H1 (cell line): ENCODE measurements at regions not wholly inside any gene's neighbourhood (a gene's known extent, or its start where the extent isn't known, plus 50 kb on each side); places are given as distances from the start of the nearest gene placed in this dataset.

Source experiments
- CTCF ChIA-PET: fragments of 300-600 bp; sonication (Branson Sonifier 250); formaldehyde crosslinking; loops from one replicate; lab custom pipeline; 2021; ENCODE audit not compliant: partially characterized antibody; lab: Charles Lee
- POLR2A ChIA-PET: fragments of 300-600 bp; sonication (Branson Sonifier 250); formaldehyde crosslinking; loops from one replicate; lab custom pipeline; 2021; ENCODE audit warnings: inconsistent platforms; ENCODE audit not compliant: partially characterized antibody; lab: Charles Lee
- DNase-seq, 2 experiments: peaks; one replicate each; pipeline versions ENCODE4 v3.0.0 to v3.0.0-alpha.2; 2010 to 2022; ENCODE audit warnings: low spot score in 2 of 2, low read depth in 1 of 2, mixed read lengths in 1 of 2
- FAIRE-seq: peaks from 2 replicates; lab custom pipeline; 2011; peaks lifted over from hg19 to GRCh38; lab: Jason Lieb, UNC
- H2AFZ ChIP-seq: 2 replicates; pipeline ENCODE4 v1.8.1; 2012; ENCODE audit warnings: low read length, inconsistent platforms
- H2AK5ac ChIP-seq: 2 replicates; pipeline ENCODE4 v1.6.1; 2013; ENCODE audit warnings: low read depth, low read length
- H2BK120ac ChIP-seq: replicated peaks from 2 replicates; pipeline ENCODE3; 2013; ENCODE audit warnings: low read depth, low read length, inconsistent platforms
- H2BK12ac ChIP-seq: 2 replicates; pipeline ENCODE4 v1.6.1; 2013; ENCODE audit warnings: low read depth, low read length
- H2BK15ac ChIP-seq: 2 replicates; pipeline ENCODE4 v1.6.1; 2013; ENCODE audit warnings: low read length
- H2BK20ac ChIP-seq: 2 replicates; pipeline ENCODE4 v1.6.1; 2013; ENCODE audit warnings: low read length
- H2BK5ac ChIP-seq: 2 replicates; pipeline ENCODE4 v1.6.1; 2013; ENCODE audit warnings: low read depth, low read length
- H3K14ac ChIP-seq: 2 replicates; pipeline ENCODE4 v1.6.1; 2013; ENCODE audit warnings: inconsistent platforms; ENCODE audit not compliant: insufficient read length
- H3K18ac ChIP-seq: 2 replicates; pipeline ENCODE4 v1.6.1; 2013; ENCODE audit warnings: low read length; ENCODE audit errors: extremely low read depth
- H3K23ac ChIP-seq: 2 replicates; pipeline ENCODE4 v1.6.1; 2013; ENCODE audit warnings: inconsistent platforms; ENCODE audit not compliant: insufficient read length
- H3K23me2 ChIP-seq: 2 replicates; pipeline ENCODE4 v1.6.1; 2013; ENCODE audit warnings: low read depth, low read length
- H3K27ac ChIP-seq: 2 replicates; pipeline ENCODE4 v1.6.1; 2011; ENCODE audit warnings: low read depth, low read length, inconsistent platforms
- H3K27me3 ChIP-seq, 4 experiments: replicated peaks in 1 of 4; 1 replicate in 1 of 4; 2 replicates in 3 of 4; pipeline versions ENCODE4 v1.6.1 to v1.8.1; 2011 to 2013; ENCODE audit warnings: low read length in 3 of 4, mild to moderate bottlenecking in 3 of 4, inconsistent platforms in 2 of 4, mixed read lengths in 2 of 4, moderate library complexity in 1 of 4; ENCODE audit not compliant: control insufficient read depth in 3 of 4, insufficient read depth in 3 of 4; ENCODE audit errors: extremely low read depth in 1 of 4
- H3K36me3 ChIP-seq, 4 experiments: 2 replicates each; pipeline versions ENCODE4 v1.6.1 to v1.8.1; 2011 to 2013; ENCODE audit warnings: mild to moderate bottlenecking in 4 of 4, low read length in 3 of 4, moderate library complexity in 2 of 4, control low read depth in 1 of 4, inconsistent platforms in 1 of 4; ENCODE audit not compliant: insufficient read depth in 4 of 4, control insufficient read depth in 2 of 4
- H3K4ac ChIP-seq: replicated peaks from 2 replicates; pipeline ENCODE3; 2013; ENCODE audit warnings: low read length, low read depth, mixed read lengths, inconsistent platforms; ENCODE audit not compliant: insufficient read length
- H3K4me1 ChIP-seq, 4 experiments: replicated peaks in 1 of 4; 1 replicate in 1 of 4; 2 replicates in 3 of 4; pipeline versions ENCODE4 v1.6.1 to v1.8.1; 2011 to 2013; ENCODE audit warnings: low read length in 3 of 4, inconsistent platforms in 2 of 4, mixed read lengths in 1 of 4; ENCODE audit not compliant: insufficient read depth in 4 of 4, control insufficient read depth in 3 of 4
- H3K4me2 ChIP-seq, 2 experiments: 2 replicates each; pipeline versions ENCODE4 v1.6.1 to v1.8.1; 2011 to 2013; ENCODE audit warnings: low read depth in 2 of 2, low read length in 2 of 2, control low read depth in 1 of 2, inconsistent platforms in 1 of 2, mild to moderate bottlenecking in 1 of 2; ENCODE audit not compliant: insufficient read depth in 1 of 2
- H3K4me3 ChIP-seq, 4 experiments: fragments of 200-600, 300-600 bp in 1 of 4; sonication (generic), shearing (Covaris generic), sonication (Bioruptor Twin) in 1 of 4; 2 replicates each; pipeline versions ENCODE4 v1.5.1 to v1.8.1; 2011 to 2016; ENCODE audit warnings: low read length in 4 of 4, low read depth in 3 of 4, control low read depth in 2 of 4, inconsistent platforms in 2 of 4, mild to moderate bottlenecking in 2 of 4, mixed read lengths in 1 of 4, moderate library complexity in 1 of 4; ENCODE audit not compliant: insufficient read depth in 2 of 4; ENCODE audit errors: extremely low read depth in 1 of 4
- H3K56ac ChIP-seq: replicated peaks from 2 replicates; pipeline ENCODE3; 2013; ENCODE audit warnings: low read depth, mild to moderate bottlenecking, mixed read lengths, low read length, inconsistent platforms; ENCODE audit not compliant: insufficient read length
- H3K79me1 ChIP-seq: 2 replicates; pipeline ENCODE4 v1.6.1; 2013; ENCODE audit warnings: low read depth, low read length, control low read depth
- H3K79me2 ChIP-seq, 2 experiments: 2 replicates each; pipeline versions ENCODE4 v1.6.1 to v1.8.1; 2012 to 2013; ENCODE audit warnings: low read length in 2 of 2, mild to moderate bottlenecking in 2 of 2, inconsistent platforms in 1 of 2; ENCODE audit not compliant: insufficient read depth in 2 of 2, control insufficient read depth in 1 of 2
- H3K9ac ChIP-seq, 4 experiments: replicated peaks in 1 of 4; 1 replicate in 1 of 4; 2 replicates in 3 of 4; pipeline versions ENCODE4 v1.6.1 to v1.8.1; 2011 to 2013; ENCODE audit warnings: low read depth in 3 of 4, low read length in 3 of 4, control low read depth in 2 of 4, mild to moderate bottlenecking in 2 of 4, moderate library complexity in 2 of 4, inconsistent platforms in 1 of 4; ENCODE audit errors: extremely low read depth in 1 of 4
- H3K9me3 ChIP-seq, 2 experiments: 2 replicates each; pipeline versions ENCODE4 v1.6.1 to v1.8.1; 2012 to 2013; ENCODE audit warnings: mild to moderate bottlenecking in 2 of 2, moderate library complexity in 2 of 2, control low read depth in 1 of 2, inconsistent platforms in 1 of 2, low read depth in 1 of 2, low read length in 1 of 2, mixed read lengths in 1 of 2; ENCODE audit not compliant: insufficient read depth in 2 of 2
- H4K20me1 ChIP-seq, 2 experiments: replicated peaks in 1 of 2; 2 replicates each; pipeline versions ENCODE3 to v1.8.1; 2011 to 2013; ENCODE audit warnings: inconsistent platforms in 2 of 2, low read length in 2 of 2, mild to moderate bottlenecking in 1 of 2; ENCODE audit not compliant: insufficient read depth in 2 of 2, control insufficient read depth in 1 of 2
- H4K5ac ChIP-seq: 2 replicates; pipeline ENCODE4 v1.6.1; 2013; ENCODE audit warnings: low read length, low read depth, mixed read lengths, inconsistent platforms; ENCODE audit not compliant: insufficient read length
- H4K8ac ChIP-seq: 2 replicates; pipeline ENCODE4 v1.8.0; 2013; ENCODE audit warnings: mild to moderate bottlenecking, moderate library complexity, low read length, inconsistent platforms; ENCODE audit not compliant: insufficient read depth; ENCODE audit errors: extremely low read depth
- H4K91ac ChIP-seq: replicated peaks from 2 replicates; pipeline ENCODE3; 2013; ENCODE audit warnings: low read length, mixed read lengths, inconsistent platforms; ENCODE audit not compliant: insufficient read length
- ATF2 ChIP-seq: IDR thresholded peaks from 2 replicates; pipeline ENCODE4 v1.6.1; 2012; ENCODE audit warnings: low read length, inconsistent platforms
- CBX5 ChIP-seq: fragments of 300-800, 300-1000 bp; sonication (generic); IDR thresholded peaks from 2 replicates; pipeline ENCODE4 v1.7.1; 2016; ENCODE audit warnings: antibody characterized with exemption, low read length, low read depth
- CHD1 ChIP-seq: IDR thresholded peaks from 2 replicates; pipeline ENCODE4 v1.6.1; 2012; ENCODE audit warnings: low read depth, low read length, improper control_type of control experiment
- CHD2 ChIP-seq: IDR thresholded peaks from 2 replicates; pipeline ENCODE4 v1.6.1; 2012; ENCODE audit warnings: low read length, improper control_type of control experiment
- CTBP2 ChIP-seq: IDR thresholded peaks from 2 replicates; pipeline ENCODE4 v1.7.0; 2011; ENCODE audit warnings: borderline replicate concordance, mild to moderate bottlenecking, moderate library complexity, mixed read lengths, low read length; ENCODE audit not compliant: insufficient read depth, insufficient read length
- EP300 ChIP-seq, 2 experiments: IDR thresholded peaks; 1 replicate in 1 of 2; 2 replicates in 1 of 2; pipeline ENCODE4 v1.6.1; 2011 to 2012; ENCODE audit warnings: low read depth in 2 of 2, low read length in 2 of 2, mild to moderate bottlenecking in 2 of 2, borderline replicate concordance in 1 of 2, inconsistent platforms in 1 of 2, moderate library complexity in 1 of 2
- FOSL1 ChIP-seq: IDR thresholded peaks from 2 replicates; pipeline ENCODE4 v1.6.1; 2011; ENCODE audit warnings: mild to moderate bottlenecking, low read depth, low read length, moderate library complexity; ENCODE audit not compliant: insufficient read depth
- GTF2F1 ChIP-seq: IDR thresholded peaks from 2 replicates; pipeline ENCODE4 v1.6.1; 2012; ENCODE audit warnings: low read depth, low read length, improper control_type of control experiment, borderline replicate concordance
- JUN ChIP-seq: IDR thresholded peaks from 2 replicates; pipeline ENCODE4 v1.6.1; 2011; ENCODE audit warnings: low read depth, mild to moderate bottlenecking, improper control_type of control experiment, low read length
- JUND ChIP-seq: IDR thresholded peaks from 2 replicates; pipeline ENCODE4 v1.6.1; 2011; ENCODE audit warnings: mild to moderate bottlenecking, improper control_type of control experiment, low read length
- KDM5A ChIP-seq: fragments of 200-600 bp; IDR thresholded peaks from 2 replicates; pipeline ENCODE4 v1.7.1; 2012; ENCODE audit warnings: mild to moderate bottlenecking, low read length, inconsistent platforms, mixed read lengths
- RXRA ChIP-seq: IDR thresholded peaks from 2 replicates; pipeline ENCODE4 v1.6.1; 2011; ENCODE audit warnings: low read depth, mild to moderate bottlenecking, low read length, moderate library complexity; ENCODE audit not compliant: insufficient read depth
- SP4 ChIP-seq: IDR thresholded peaks from 2 replicates; pipeline ENCODE4 v1.6.1; 2012; ENCODE audit warnings: low read length, inconsistent platforms
- WGBS, 2 experiments: shearing (Covaris generic) in 1 of 2; methylation state at CpG; one replicate each; pipeline versions ENCODE4 v1.1.6 to v1.1.7; 2013 to 2015; ENCODE audit warnings: low lambda C conversion rate in 2 of 2, mixed read lengths in 2 of 2, inconsistent platforms in 1 of 2, low coverage in 1 of 2, missing lambda C conversion rate in 1 of 2; ENCODE audit not compliant: insufficient replicate concordance in 2 of 2, insufficient coverage in 1 of 2, insufficient read length in 1 of 2; ENCODE audit errors: extremely low coverage in 1 of 2, missing lambda C conversion rate in 1 of 2; 5-methylcytosine and 5-hydroxymethylcytosine counted together

- no peak overlapping the region for H4K5ac ChIP-seq
- no peak overlapping the region for H3K4me2 ChIP-seq
- H3K23me2 ChIP-seq, result no peaks in the 10 kb centered on the region
- 94% methylated on average over 6 of the region's 6 CpGs; no CpG with 5 or more reads in 1 of the 2 experiments for WGBS, 2 experiments
- DNase-seq (no peak), FAIRE-seq (no peak)
- peak overlapping the region; percentile 97; the same call in 1 of the 2 replicates for H2BK5ac ChIP-seq
- H2BK12ac ChIP-seq, result peak overlapping the region; percentile 91; the same call in 1 of the 2 replicates
- H2BK20ac ChIP-seq, result peak overlapping the region; percentile 13; the same call in 1 of the 2 replicates
- no peaks in the 10 kb centered on the region for H3K9me3 ChIP-seq
- H3K4me3 ChIP-seq, result no peak overlapping the region
- H3K27me3 ChIP-seq, result no peaks in the 10 kb centered on the region
- peak overlapping the region; percentile 54; the same call in 1 of the 2 replicates for H2AK5ac ChIP-seq
- no peak overlapping the region for H3K23ac ChIP-seq
- no peaks in the 10 kb centered on the region for H4K20me1 ChIP-seq
- no peaks in the 10 kb centered on the region for H3K79me2 ChIP-seq
- CTCF ChIA-PET, result interaction anchor here (1.1 to 1.3 kb wide), 3 partner anchors 8 to 121 kb away, joined by 3 to 4 read pairs (median 3); no protein-coding TSS in a partner anchor
- H4K91ac ChIP-seq, result peak overlapping the region; percentile 7
- no peak overlapping the region for H2BK120ac ChIP-seq
- H3K14ac ChIP-seq, result no peak overlapping the region
- no peak overlapping the region for H2AFZ ChIP-seq
- H3K79me1 ChIP-seq, result no peaks in the 10 kb centered on the region
- H3K56ac ChIP-seq, result no peak overlapping the region
- POLR2A ChIA-PET, result interaction anchor here (0.9 kb wide), 1 partner anchor 11 kb away, joined by 3 read pairs; no protein-coding TSS in a partner anchor
- H3K18ac ChIP-seq, result no peak overlapping the region
- no peaks in the 10 kb centered on the region for H3K36me3 ChIP-seq
- H4K8ac ChIP-seq, result no peak overlapping the region
- H3K4me1 ChIP-seq, result peaks cover 3 to 11% (median 6%) of the 10 kb centered on the region in 4 experiments
- 0 out of 2 replicates have a peak overlapping the region, but pooled peaks have one; percentile 50 for H2BK15ac ChIP-seq
- no peak overlapping the region for H3K4ac ChIP-seq
- H3K27ac ChIP-seq, result no peak overlapping the region
- H3K9ac ChIP-seq, result no peak overlapping the region
- TF ChIP-seq CHD1 (no peak), GTF2F1 (no peak), KDM5A (no peak), EP300 (IDR thresholded peaks at IDR 0.05; ENCODE audit: borderline replicate concordance in 1 of 2, low read depth in 2 of 2, low read length in 2 of 2) (no peak), CHD2 (no peak), CBX5 (no peak), SP4 (no peak), CTBP2 (no peak), ATF2 (no peak), JUND (no peak), RXRA (no peak), FOSL1 (no peak), JUN (no peak)
Observed at GRCh38 chr5:142427529-142427928, 102.7 kb upstream of the SPRY4 start.
